RWPE2 (cell line): ENCODE measurements at regions not wholly inside any gene's neighbourhood (a gene's known extent, or its start where the extent isn't known, plus 50 kb on each side); places are given as distances from the start of the nearest gene placed in this dataset.

Source experiments
- ATAC-seq: fragments of 200-7000 bp; cut with Tn5 transposase; 3 replicates; pipeline ENCODE4 v1.9.1; 2021; ENCODE audit warnings: low read depth
- DNase-seq: peaks from one replicate; pipeline ENCODE4 v3.0.0-alpha.2; 2020; ENCODE audit warnings: low spot score
- H3K27ac ChIP-seq: fragments of 450-650 bp; 2 replicates; pipeline ENCODE4 v1.5.1; 2017; ENCODE audit warnings: mild to moderate bottlenecking; ENCODE audit not compliant: poor library complexity, severe bottlenecking
- H3K27me3 ChIP-seq: fragments of 250-450 bp; sonication (Bioruptor Pico); 2 replicates; pipeline ENCODE4 v1.5.1; 2021; ENCODE audit warnings: mild to moderate bottlenecking, moderate library complexity; ENCODE audit not compliant: insufficient read depth, poor library complexity, severe bottlenecking
- H3K36me3 ChIP-seq: fragments of 250-450 bp; sonication (Bioruptor Pico); 2 replicates; pipeline ENCODE4 v1.5.1; 2020; ENCODE audit warnings: low read depth, mild to moderate bottlenecking, moderate library complexity
- H3K4me1 ChIP-seq: fragments of 250-450 bp; sonication (Bioruptor Pico); 2 replicates; pipeline ENCODE4 v1.5.1; 2021; ENCODE audit warnings: mild to moderate bottlenecking, moderate library complexity; ENCODE audit not compliant: insufficient read depth, poor library complexity, severe bottlenecking
- H3K4me3 ChIP-seq: fragments of 250-450 bp; sonication (Bioruptor Pico); 2 replicates; pipeline ENCODE4 v1.5.1; 2021; ENCODE audit warnings: mild to moderate bottlenecking, moderate library complexity; ENCODE audit not compliant: severe bottlenecking
- H3K9me3 ChIP-seq: fragments of 250-450 bp; sonication (Bioruptor Pico); 2 replicates; pipeline ENCODE4 v1.5.1; 2021; ENCODE audit warnings: mild to moderate bottlenecking, moderate library complexity; ENCODE audit not compliant: severe bottlenecking
- TF ChIP-seq, protein P1 (sequence below): fragments of 450-650 bp; IDR thresholded peaks from one replicate; pipeline ENCODE4 v1.5.1; 2017; ENCODE audit warnings: mild to moderate bottlenecking, moderate library complexity; ENCODE audit not compliant: poor library complexity, severe bottlenecking

DNA sequence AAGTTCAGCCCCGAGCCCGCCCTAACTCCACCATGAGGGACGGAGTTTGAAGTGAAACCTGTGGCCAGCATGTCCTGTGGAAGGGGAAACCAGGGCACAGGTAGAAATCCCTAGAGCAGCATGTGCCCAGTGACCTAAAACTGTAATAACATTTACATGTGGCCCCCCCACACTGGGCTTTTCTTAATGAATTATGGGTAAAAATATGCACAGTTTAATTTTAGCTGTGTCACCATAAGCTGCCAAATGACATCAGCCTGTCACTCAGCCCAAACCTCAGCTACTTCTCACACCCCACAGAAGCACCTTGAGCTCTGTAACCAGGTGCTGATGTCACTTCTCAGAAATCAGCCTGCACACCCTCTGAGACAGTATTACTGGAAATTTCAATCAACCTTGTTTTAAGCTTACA is 50.0 kb upstream of the SLC19A1 start:
- no peak overlapping the region for H3K4me3 ChIP-seq
- H3K9me3 ChIP-seq: no peaks in the 10 kb centered on the region
- DNase-seq (no peak), ATAC-seq (no peak)
- peaks cover 14% of the 10 kb centered on the region for H3K27me3 ChIP-seq
- TF ChIP-seq, protein P1, sequence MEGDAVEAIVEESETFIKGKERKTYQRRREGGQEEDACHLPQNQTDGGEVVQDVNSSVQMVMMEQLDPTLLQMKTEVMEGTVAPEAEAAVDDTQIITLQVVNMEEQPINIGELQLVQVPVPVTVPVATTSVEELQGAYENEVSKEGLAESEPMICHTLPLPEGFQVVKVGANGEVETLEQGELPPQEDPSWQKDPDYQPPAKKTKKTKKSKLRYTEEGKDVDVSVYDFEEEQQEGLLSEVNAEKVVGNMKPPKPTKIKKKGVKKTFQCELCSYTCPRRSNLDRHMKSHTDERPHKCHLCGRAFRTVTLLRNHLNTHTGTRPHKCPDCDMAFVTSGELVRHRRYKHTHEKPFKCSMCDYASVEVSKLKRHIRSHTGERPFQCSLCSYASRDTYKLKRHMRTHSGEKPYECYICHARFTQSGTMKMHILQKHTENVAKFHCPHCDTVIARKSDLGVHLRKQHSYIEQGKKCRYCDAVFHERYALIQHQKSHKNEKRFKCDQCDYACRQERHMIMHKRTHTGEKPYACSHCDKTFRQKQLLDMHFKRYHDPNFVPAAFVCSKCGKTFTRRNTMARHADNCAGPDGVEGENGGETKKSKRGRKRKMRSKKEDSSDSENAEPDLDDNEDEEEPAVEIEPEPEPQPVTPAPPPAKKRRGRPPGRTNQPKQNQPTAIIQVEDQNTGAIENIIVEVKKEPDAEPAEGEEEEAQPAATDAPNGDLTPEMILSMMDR: no peak
- no peaks in the 10 kb centered on the region for H3K36me3 ChIP-seq
- no peaks in the 10 kb centered on the region for H3K4me1 ChIP-seq
- H3K27ac ChIP-seq: no peak overlapping the region

DNA sequence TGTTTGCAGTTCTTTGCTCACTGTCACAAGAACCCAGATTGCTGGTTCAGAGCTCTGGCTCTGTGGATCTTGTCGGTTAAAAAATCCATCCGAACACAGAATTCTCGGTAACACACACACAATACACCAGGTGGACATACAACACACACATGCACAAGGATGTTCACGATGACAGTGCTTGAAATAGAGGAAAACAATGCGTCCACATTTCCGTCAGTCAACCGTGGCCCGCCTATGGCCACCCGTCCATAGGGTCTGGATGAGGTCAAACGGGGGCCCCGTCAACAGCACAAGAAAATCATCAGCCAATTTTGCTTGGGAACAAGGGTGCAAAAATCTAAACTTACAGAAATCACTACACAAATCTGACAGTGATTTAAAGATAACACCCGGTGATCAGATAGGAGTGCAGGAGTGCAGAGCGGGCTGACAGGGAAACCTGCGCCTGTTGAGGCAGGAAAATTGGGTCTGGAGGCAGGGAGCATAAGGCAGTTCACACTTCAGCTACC is 50.4 kb upstream of the SLC19A1 start:
- Histone ChIP-seq H3K27me3 (peaks cover 14% of the 10 kb centered on the region), H3K4me1 (no peaks in the 10 kb centered on the region), H3K27ac (no peak overlapping the region), H3K9me3 (no peaks in the 10 kb centered on the region), H3K4me3 (no peak overlapping the region), H3K36me3 (no peaks in the 10 kb centered on the region)
- ATAC-seq (no peak), DNase-seq (no peak)
- TF ChIP-seq, protein P1: no peak

DNA sequence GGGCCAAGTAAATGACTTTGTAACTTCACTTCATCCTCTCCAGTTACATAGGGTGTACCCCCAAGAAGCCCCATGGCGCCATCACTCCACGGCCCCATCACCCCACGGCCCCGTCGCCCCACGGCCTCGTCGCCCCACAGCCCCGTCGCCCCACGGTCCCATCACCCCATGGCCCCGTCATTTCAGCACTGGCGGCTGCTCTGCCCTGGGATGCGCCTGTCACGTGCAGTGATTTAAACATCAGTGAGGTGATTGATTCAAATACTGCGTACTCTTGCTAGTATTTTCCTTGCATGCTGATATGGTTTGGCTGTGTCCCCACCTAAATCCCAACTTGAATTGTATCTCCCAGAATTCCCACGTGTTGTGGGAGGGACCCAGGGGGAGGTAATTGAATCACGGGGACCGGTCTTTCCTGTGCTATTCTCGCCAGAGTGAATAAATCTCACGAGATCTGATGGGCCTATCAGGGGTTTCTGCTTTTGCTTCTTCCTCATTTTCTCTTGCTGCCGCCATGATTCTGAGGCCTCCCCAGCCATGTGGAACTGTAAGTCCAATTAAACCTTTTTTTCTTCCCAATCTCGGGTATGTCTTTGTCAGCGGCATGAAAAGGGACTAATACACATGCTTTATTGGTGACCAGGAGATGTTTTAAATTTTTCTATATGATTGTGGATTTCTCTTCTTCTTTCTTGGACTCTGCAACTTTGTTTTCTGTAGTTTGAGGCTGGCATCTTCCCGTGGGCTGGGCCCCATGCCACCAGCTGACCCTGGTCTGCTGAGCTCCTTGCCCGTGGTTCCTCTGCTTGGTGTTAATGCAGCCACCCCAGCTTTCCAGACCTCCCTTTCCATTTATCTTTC is 50.1 kb upstream of the PCBP3 start:
- ATAC-seq: no peak
- no peaks in the 10 kb centered on the region for H3K9me3 ChIP-seq
- peaks cover 19% of the 10 kb centered on the region for H3K27me3 ChIP-seq
- peak; percentile 19 for DNase-seq
- TF ChIP-seq, protein P1: no peak
- H3K27ac ChIP-seq: no peak overlapping the region
- no peaks in the 10 kb centered on the region for H3K36me3 ChIP-seq
- no peaks in the 10 kb centered on the region for H3K4me1 ChIP-seq
- H3K4me3 ChIP-seq: no peak overlapping the region
